Ishikawa (cell line): ENCODE measurements at regions not wholly inside any gene's neighbourhood (a gene's known extent, or its start where the extent isn't known, plus 50 kb on each side); places are given as distances from the start of the nearest gene placed in this dataset.

Experiments
- CEBPB ChIP-seq: IDR thresholded peaks from 2 replicates; pipeline ENCODE4 v1.6.1; 2012
- CREB1 ChIP-seq: IDR thresholded peaks from 2 replicates; pipeline ENCODE4 v1.6.1; 2012; ENCODE audit warnings: low read depth
- EP300 ChIP-seq: IDR thresholded peaks from 2 replicates; pipeline ENCODE4 v1.6.1; 2012; ENCODE audit warnings: borderline replicate concordance
- RAD21 ChIP-seq: IDR thresholded peaks from 2 replicates; pipeline ENCODE4 v1.6.1; 2012; ENCODE audit warnings: low read depth
- REST ChIP-seq: IDR thresholded peaks from 2 replicates; pipeline ENCODE4 v1.6.1; 2012; ENCODE audit warnings: low read depth, mild to moderate bottlenecking
- TAF1 ChIP-seq: IDR thresholded peaks from 2 replicates; pipeline ENCODE4 v1.6.1; 2012; ENCODE audit warnings: low read depth, mild to moderate bottlenecking
- TCF12 ChIP-seq: IDR thresholded peaks from 2 replicates; pipeline ENCODE4 v1.6.1; 2012; ENCODE audit warnings: low read depth
- ZBTB7A ChIP-seq: IDR thresholded peaks from 2 replicates; pipeline ENCODE4 v1.6.1; 2012; ENCODE audit warnings: low read depth
- TF ChIP-seq, protein P1 (sequence below): IDR thresholded peaks from 2 replicates; pipeline ENCODE4 v1.6.1; 2012

GRCh38 chr19:30180691-30181090 is 191.5 kb upstream of the ZNF536 start:
- TF ChIP-seq TAF1 (no peak), CREB1 (no peak), RAD21 (no peak), CEBPB (no peak), REST (no peak), TCF12 (no peak), EP300 (no peak), ZBTB7A (no peak)
- TF ChIP-seq, protein P1, sequence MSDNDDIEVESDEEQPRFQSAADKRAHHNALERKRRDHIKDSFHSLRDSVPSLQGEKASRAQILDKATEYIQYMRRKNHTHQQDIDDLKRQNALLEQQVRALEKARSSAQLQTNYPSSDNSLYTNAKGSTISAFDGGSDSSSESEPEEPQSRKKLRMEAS: no peak
